ENCODE measurements at regions not wholly inside any gene's neighbourhood (a gene's known extent, or its start where the extent isn't known, plus 50 kb on each side); places are given as distances from the start of the nearest gene placed in this dataset.

GRCh38 chr14:65966188-65966587 is 520.0 kb upstream of the CCDC196 start:
- H3K36me3 Mint-ChIP-seq (ENCODE audit: low read depth): no peaks in the 10 kb centered on the region

GRCh38 chr14:65972346-65972870 is 513.8 kb upstream of the CCDC196 start:
- Histone ChIP-seq H3K9ac (ENCODE audit: extremely low read depth, low read length, poor library complexity, severe bottlenecking) (no peak overlapping the region), H3K27ac (ENCODE audit: low read depth, low read length) (no peak overlapping the region), H3K4me3 (ENCODE audit: low read length) (no peak overlapping the region), H3K4me1 (ENCODE audit: control insufficient read depth, insufficient read depth, low read length) (no peaks in the 10 kb centered on the region), H3K27me3 (ENCODE audit: control insufficient read depth, insufficient read depth, low read length, poor library complexity, severe bottlenecking) (no peaks in the 10 kb centered on the region), H3K9me3 (ENCODE audit: control insufficient read depth, low read length) (no peaks in the 10 kb centered on the region), H3K36me3 (ENCODE audit: control insufficient read depth, insufficient read depth, low read length) (no peaks in the 10 kb centered on the region)
- Mint-ChIP-seq H3K27ac (no peak overlapping the region), H3K27me3 (ENCODE audit: insufficient read depth) (peaks cover 7% of the 10 kb centered on the region), H3K4me3 (no peak overlapping the region), H3K36me3 (ENCODE audit: low read depth) (no peaks in the 10 kb centered on the region), H3K4me1 (peaks cover 35% of the 10 kb centered on the region), H3K9me3 (no peaks in the 10 kb centered on the region)
- no peak for TF ChIP-seq CTCF (conservative IDR thresholded peaks at IDR 0.05)
- no peak for DNase-seq
- WGBS, 2 experiments (ENCODE audit: insufficient coverage in 1 of 2, insufficient read length in 1 of 2): 68% methylated on average over 4 of the region's 4 CpGs; no CpG with 5 or more reads in 1 of the 2 experiments

More at GRCh38 chr14:65966188-65966587, 520.0 kb upstream of the CCDC196 start:
- 75 to 88% methylated on average over 1 to 2 of the region's 2 CpGs for WGBS, 2 experiments (ENCODE audit: insufficient coverage in 1 of 2, insufficient read length in 1 of 2)
- no peak overlapping the region for H3K27ac ChIP-seq (ENCODE audit: low read depth, low read length)
- DNase-seq: peak; percentile 70
- H3K4me3 ChIP-seq (ENCODE audit: low read length): no peak overlapping the region
- TF ChIP-seq CTCF (conservative IDR thresholded peaks at IDR 0.05): peak; percentile 70
- no peaks in the 10 kb centered on the region for H3K36me3 ChIP-seq (ENCODE audit: control insufficient read depth, insufficient read depth, low read length)
- no peak overlapping the region for H3K4me3 Mint-ChIP-seq
- peaks cover 14% of the 10 kb centered on the region for H3K27me3 Mint-ChIP-seq (ENCODE audit: insufficient read depth)
- H3K9ac ChIP-seq (ENCODE audit: extremely low read depth, low read length, poor library complexity, severe bottlenecking): no peak overlapping the region
- no peaks in the 10 kb centered on the region for H3K9me3 ChIP-seq (ENCODE audit: control insufficient read depth, low read length)
- H3K9me3 Mint-ChIP-seq: no peaks in the 10 kb centered on the region
- H3K27ac Mint-ChIP-seq: no peak overlapping the region
- H3K27me3 ChIP-seq (ENCODE audit: control insufficient read depth, insufficient read depth, low read length, poor library complexity, severe bottlenecking): peaks cover 26% of the 10 kb centered on the region
- H3K4me1 ChIP-seq (ENCODE audit: control insufficient read depth, insufficient read depth, low read length): no peaks in the 10 kb centered on the region
- no peaks in the 10 kb centered on the region for H3K4me1 Mint-ChIP-seq

- H3K36me3 ChIP-seq (ENCODE audit: control insufficient read depth, insufficient read depth, low read length): no peaks in the 10 kb centered on the region
- no peaks in the 10 kb centered on the region for H3K36me3 Mint-ChIP-seq (ENCODE audit: low read depth)
- H3K27me3 Mint-ChIP-seq (ENCODE audit: insufficient read depth): peaks cover 7% of the 10 kb centered on the region
- H3K27ac Mint-ChIP-seq: no peak overlapping the region
- no peak overlapping the region for H3K27ac ChIP-seq (ENCODE audit: low read depth, low read length)
- H3K27me3 ChIP-seq (ENCODE audit: control insufficient read depth, insufficient read depth, low read length, poor library complexity, severe bottlenecking): no peaks in the 10 kb centered on the region
- no peaks in the 10 kb centered on the region for H3K4me1 ChIP-seq (ENCODE audit: control insufficient read depth, insufficient read depth, low read length)
- no peak overlapping the region for H3K9ac ChIP-seq (ENCODE audit: extremely low read depth, low read length, poor library complexity, severe bottlenecking)
- 82 to 85% methylated on average over 3 of the region's 3 CpGs for WGBS, 2 experiments (ENCODE audit: insufficient coverage in 1 of 2, insufficient read length in 1 of 2)
- DNase-seq: no peak
- no peaks in the 10 kb centered on the region for H3K9me3 ChIP-seq (ENCODE audit: control insufficient read depth, low read length)
- H3K4me1 Mint-ChIP-seq: peaks cover 35% of the 10 kb centered on the region
- no peak overlapping the region for H3K4me3 ChIP-seq (ENCODE audit: low read length)
- H3K9me3 Mint-ChIP-seq: no peaks in the 10 kb centered on the region
- H3K4me3 Mint-ChIP-seq: no peak overlapping the region
- no peak for TF ChIP-seq CTCF (conservative IDR thresholded peaks at IDR 0.05)
Measured at GRCh38 chr14:65972891-65973290, 513.3 kb upstream of the CCDC196 start.

Data from endodermal cell (in vitro differentiated cells).